ENCODE measurements at regions not wholly inside any gene's neighbourhood (a gene's known extent, or its start where the extent isn't known, plus 50 kb on each side); places are given as distances from the start of the nearest gene placed in this dataset.

GRCh38 chr3:170765419-170766078 is 104.4 kb downstream of the RPL22L1 start:
- WGBS, result 70% methylated on average over 4 of the region's 4 CpGs
- H3K9me3 ChIP-seq, result no peaks in the 10 kb centered on the region
- intact Hi-C loops (cut with DNase I), result no loop called here
- no peaks in the 10 kb centered on the region for H3K4me1 ChIP-seq
- DNase-seq (ENCODE audit: extremely low spot score), result no peak
- no peaks in the 10 kb centered on the region for H3K27me3 ChIP-seq
- no peaks in the 10 kb centered on the region for H3K36me3 ChIP-seq
- H3K4me3 ChIP-seq, result no peak overlapping the region
- TF ChIP-seq POLR2A (IDR thresholded peaks at IDR 0.05; ENCODE audit: low read depth) (no peak), POLR2AphosphoS5 (IDR thresholded peaks at IDR 0.05) (no peak), CTCF (IDR thresholded peaks at IDR 0.05) (no peak), EP300 (IDR thresholded peaks at IDR 0.05) (no peak)
- H3K27ac ChIP-seq (replicated peaks in 1 of 4), result no peak overlapping the region

GRCh38 chr3:170764017-170764416 is 106.0 kb downstream of the RPL22L1 start:
- WGBS, result 95% methylated on average over 1 of the region's 1 CpG
- no peak for DNase-seq (ENCODE audit: extremely low spot score)
- H3K4me3 ChIP-seq, result no peak overlapping the region
- no peak overlapping the region for H3K27ac ChIP-seq (replicated peaks in 1 of 4)
- no peaks in the 10 kb centered on the region for H3K27me3 ChIP-seq
- H3K9me3 ChIP-seq, result no peaks in the 10 kb centered on the region
- intact Hi-C loops (cut with DNase I), result no loop called here
- TF ChIP-seq EP300 (IDR thresholded peaks at IDR 0.05) (no peak), POLR2AphosphoS5 (IDR thresholded peaks at IDR 0.05) (no peak), POLR2A (IDR thresholded peaks at IDR 0.05; ENCODE audit: low read depth) (no peak), CTCF (IDR thresholded peaks at IDR 0.05) (no peak)
- no peaks in the 10 kb centered on the region for H3K36me3 ChIP-seq
- H3K4me1 ChIP-seq, result no peaks in the 10 kb centered on the region

GRCh38 chr3:170762064-170762463 is 107.9 kb downstream of the RPL22L1 start:
- DNase-seq (ENCODE audit: extremely low spot score), result no peak
- no peak overlapping the region for H3K27ac ChIP-seq (replicated peaks in 1 of 4)
- no peaks in the 10 kb centered on the region for H3K36me3 ChIP-seq
- no peaks in the 10 kb centered on the region for H3K9me3 ChIP-seq
- intact Hi-C loops (cut with DNase I), result no loop called here
- no peaks in the 10 kb centered on the region for H3K27me3 ChIP-seq
- H3K4me3 ChIP-seq, result no peak overlapping the region
- 86% methylated on average over 2 of the region's 2 CpGs for WGBS
- TF ChIP-seq POLR2AphosphoS5 (IDR thresholded peaks at IDR 0.05) (no peak), POLR2A (IDR thresholded peaks at IDR 0.05; ENCODE audit: low read depth) (no peak), CTCF (IDR thresholded peaks at IDR 0.05) (no peak), EP300 (IDR thresholded peaks at IDR 0.05) (no peak)
- H3K4me1 ChIP-seq, result no peaks in the 10 kb centered on the region

- no peaks in the 10 kb centered on the region for H3K36me3 ChIP-seq
- WGBS, result 56% methylated on average over 3 of the region's 3 CpGs
- no peaks in the 10 kb centered on the region for H3K4me1 ChIP-seq
- H3K4me3 ChIP-seq, result no peak overlapping the region
- H3K27ac ChIP-seq (replicated peaks in 1 of 4), result no peak overlapping the region
- intact Hi-C loops (cut with DNase I), result no loop called here
- TF ChIP-seq EP300 (IDR thresholded peaks at IDR 0.05), result no peak
- no peak for TF ChIP-seq POLR2AphosphoS5 (IDR thresholded peaks at IDR 0.05)
- no peak for TF ChIP-seq POLR2A (IDR thresholded peaks at IDR 0.05; ENCODE audit: low read depth)
- no peak for TF ChIP-seq CTCF (IDR thresholded peaks at IDR 0.05)
- no peaks in the 10 kb centered on the region for H3K9me3 ChIP-seq
- DNase-seq (ENCODE audit: extremely low spot score), result no peak
- no peaks in the 10 kb centered on the region for H3K27me3 ChIP-seq
Observed at GRCh38 chr3:170761103-170761502, 108.9 kb downstream of the RPL22L1 start.

GRCh38 chr3:170760174-170760526 is 109.8 kb downstream of the RPL22L1 start:
- H3K36me3 ChIP-seq, result no peaks in the 10 kb centered on the region
- no peaks in the 10 kb centered on the region for H3K4me1 ChIP-seq
- H3K27ac ChIP-seq (replicated peaks in 1 of 4), result no peak overlapping the region
- TF ChIP-seq POLR2AphosphoS5 (IDR thresholded peaks at IDR 0.05), result no peak
- no peak for TF ChIP-seq CTCF (IDR thresholded peaks at IDR 0.05)
- TF ChIP-seq POLR2A (IDR thresholded peaks at IDR 0.05; ENCODE audit: low read depth), result no peak
- no peak for TF ChIP-seq EP300 (IDR thresholded peaks at IDR 0.05)
- no peaks in the 10 kb centered on the region for H3K9me3 ChIP-seq
- no peak overlapping the region for H3K4me3 ChIP-seq
- no peak for DNase-seq (ENCODE audit: extremely low spot score)
- no peaks in the 10 kb centered on the region for H3K27me3 ChIP-seq
- WGBS, result 82% methylated on average over 1 of the region's 1 CpG
- intact Hi-C loops (cut with DNase I), result no loop called here

All from esophagus muscularis mucosa (tissue), 4 donors.